Transverse colon (tissue), 4 donors: ENCODE measurements at regions not wholly inside any gene's neighbourhood (a gene's known extent, or its start where the extent isn't known, plus 50 kb on each side); places are given as distances from the start of the nearest gene placed in this dataset.

Experiments
- CTCF ChIP-seq, 5 experiments: fragments of 200-600 bp in 3 of 5; fragments of 450-650 bp in 2 of 5; sonication (generic) in 3 of 5; IDR thresholded peaks; 1 replicate in 2 of 5; 2 replicates in 3 of 5; pipeline ENCODE4 v1.5.1; 2016 to 2017; ENCODE audit warnings: antibody characterized with exemption in 5 of 5, inconsistent platforms in 3 of 5, mild to moderate bottlenecking in 2 of 5, moderate library complexity in 1 of 5
- POLR2A ChIP-seq: fragments of 450-650 bp; IDR thresholded peaks from one replicate; pipeline ENCODE4 v1.6.1; 2016; ENCODE audit warnings: antibody characterized with exemption, mild to moderate bottlenecking, moderate library complexity
- POLR2AphosphoS5 ChIP-seq, 3 donors: sonication (generic); formaldehyde crosslinking; IDR thresholded peaks; one replicate each; pipeline ENCODE4 v1.6.1; 2016; ENCODE audit warnings: antibody characterized with exemption in 3 of 3

- TF ChIP-seq POLR2AphosphoS5 (IDR thresholded peaks at IDR 0.05) (no peak), CTCF (IDR thresholded peaks at IDR 0.05) (no peak), POLR2A (no peak)
Observed at GRCh38 chr3:59319442-59319841, 269.6 kb upstream of the CFAP20DC start.
